HG03558 (cell line): ENCODE measurements at regions not wholly inside any gene's neighbourhood (a gene's known extent, or its start where the extent isn't known, plus 50 kb on each side); places are given as distances from the start of the nearest gene placed in this dataset.

Experiments used
- ATAC-seq: cut with Tn5 transposase; IDR thresholded peaks from one replicate; pipeline ENCODE4 v1.9.1; 2021; ENCODE audit warnings: moderate number of reproducible peaks; ENCODE audit not compliant: unreplicated experiment; ENCODE audit errors: extremely low read depth

GRCh38 chr3:30400926-30401325, 205.5 kb upstream of the TGFBR2 start:
- no peak for ATAC-seq

GRCh38 chr3:30401971-30402370, 204.4 kb upstream of the TGFBR2 start:
- no peak for ATAC-seq

- no peak for ATAC-seq
Observed at GRCh38 chr3:30407651-30408050, 198.8 kb upstream of the TGFBR2 start.

DNA sequence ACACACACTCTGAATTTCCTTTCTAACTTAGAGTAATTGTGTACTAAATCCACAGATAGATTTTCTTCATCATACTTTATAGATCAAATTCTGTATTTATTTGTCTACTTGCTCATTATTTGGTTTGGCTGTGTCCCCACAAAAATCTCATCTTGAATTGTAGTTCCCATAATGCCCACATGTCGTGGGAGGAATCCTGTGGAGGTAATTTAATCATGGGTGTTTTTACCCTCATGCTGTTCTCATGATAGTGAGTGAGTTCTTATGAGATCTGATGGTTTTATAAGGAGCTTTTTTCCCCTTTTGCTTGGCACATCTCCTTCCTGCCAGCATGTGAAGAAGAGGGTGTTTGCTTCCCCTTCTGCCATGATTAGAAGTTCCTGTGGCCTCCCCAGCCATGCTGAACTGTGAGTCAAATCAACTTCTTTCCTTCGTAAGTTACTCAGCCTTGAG, 198.3 kb upstream of the TGFBR2 start:
- ATAC-seq: no peak

DNA sequence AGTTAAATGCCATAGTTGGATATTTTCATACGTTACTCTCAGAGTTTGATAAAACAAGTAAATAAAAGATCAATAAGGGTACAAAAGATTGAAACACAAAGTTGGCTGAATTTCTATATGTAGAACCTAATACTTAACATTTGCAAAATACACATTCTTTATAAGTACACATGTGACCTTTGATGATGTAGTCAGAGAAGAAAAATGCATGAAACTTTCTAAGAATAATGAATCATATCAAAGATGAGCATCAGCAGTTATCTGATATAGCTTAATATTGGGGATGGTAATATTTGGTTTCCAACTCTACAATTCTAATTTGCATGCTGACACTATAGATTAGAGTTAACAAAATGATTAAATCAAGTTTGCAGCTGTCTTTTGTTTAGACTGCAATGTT, 188.0 kb upstream of the TGFBR2 start:
- ATAC-seq: no peak

- no peak for ATAC-seq
Observed at GRCh38 chr3:30421266-30421665, 185.1 kb upstream of the TGFBR2 start.

- ATAC-seq: no peak
Observed at GRCh38 chr3:30426293-30426993, 180.0 kb upstream of the TGFBR2 start.

DNA sequence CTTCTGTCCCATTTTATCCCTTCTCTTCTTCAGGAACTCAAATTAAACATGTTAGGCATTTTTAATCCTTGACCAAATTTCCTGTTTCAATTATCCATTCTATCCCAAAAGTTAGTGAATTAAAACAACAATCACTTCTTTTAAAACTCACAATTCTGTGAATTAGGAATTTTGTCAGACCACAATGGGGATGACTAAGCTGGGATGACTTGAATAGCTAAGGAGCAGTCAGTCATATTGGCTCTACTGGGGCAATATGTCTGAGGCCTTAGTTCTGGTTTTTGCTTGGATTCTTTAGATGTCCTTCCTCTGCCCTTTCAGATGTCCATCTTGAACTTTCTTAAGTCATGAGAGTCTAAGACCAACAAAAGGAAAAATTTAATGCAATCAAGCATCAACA, 178.2 kb upstream of the TGFBR2 start:
- no peak for ATAC-seq

DNA sequence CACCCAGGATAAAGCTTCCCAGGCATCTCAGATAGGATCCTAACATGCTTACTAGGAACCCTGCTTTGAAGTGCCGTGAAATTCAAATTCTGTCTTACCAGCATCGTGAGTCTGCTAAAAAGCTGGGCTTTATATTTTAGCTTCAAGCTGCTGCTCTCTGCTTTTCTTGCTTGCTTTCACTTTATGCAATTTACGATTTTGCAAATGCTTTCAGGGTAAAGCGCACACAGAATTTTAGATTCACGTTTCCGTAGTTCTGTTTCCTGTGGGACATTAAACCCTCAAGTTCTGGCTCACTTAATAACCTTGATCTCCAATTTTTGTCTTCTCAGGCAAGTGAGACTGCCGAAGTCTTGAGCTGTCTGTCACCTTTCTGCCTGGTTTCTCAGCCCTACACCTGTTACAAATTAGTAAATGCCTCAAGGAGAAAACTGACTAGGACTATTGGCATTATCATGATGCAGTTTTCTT, 170.5 kb upstream of the TGFBR2 start:
- ATAC-seq: no peak

DNA sequence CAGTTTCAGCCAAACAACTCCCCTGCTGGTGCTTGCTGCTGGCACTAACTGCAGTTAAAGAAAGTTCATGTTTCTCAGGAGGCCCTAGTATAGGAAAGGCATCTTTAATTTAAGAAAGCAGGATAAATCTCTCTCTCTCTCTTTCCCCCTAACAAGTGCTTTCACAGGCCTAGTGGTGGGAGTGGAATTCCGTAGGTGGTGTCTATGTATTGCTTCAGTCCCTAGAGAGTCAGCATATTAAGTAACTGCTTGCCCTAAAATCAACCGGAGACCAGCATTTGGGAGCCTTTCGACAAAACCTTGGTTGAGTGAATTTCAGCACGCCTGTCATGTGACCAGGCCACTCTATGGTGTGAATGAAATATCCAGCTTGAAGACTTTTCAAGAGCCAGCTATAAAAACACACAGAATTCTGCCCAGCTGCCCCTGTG, 169.2 kb upstream of the TGFBR2 start:
- ATAC-seq: no peak

DNA sequence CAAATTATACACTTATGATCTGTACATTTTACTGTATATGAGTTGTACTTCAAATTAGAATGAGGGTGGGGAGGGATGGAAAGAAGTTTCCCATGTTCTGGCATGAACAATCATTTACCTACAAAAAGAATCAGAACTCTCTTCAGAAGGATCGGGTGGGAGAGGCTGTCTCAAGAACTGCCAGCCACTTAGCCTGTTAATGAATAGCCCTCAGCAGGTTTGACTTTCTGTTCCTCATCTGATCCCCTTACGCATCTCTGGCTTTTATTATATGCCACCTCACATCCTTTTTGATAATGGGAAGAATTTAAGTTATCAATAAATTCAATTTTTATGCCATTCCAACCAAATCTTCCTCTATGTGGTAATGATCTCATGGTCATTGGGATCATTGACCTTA, 168.3 kb upstream of the TGFBR2 start:
- ATAC-seq: no peak

DNA sequence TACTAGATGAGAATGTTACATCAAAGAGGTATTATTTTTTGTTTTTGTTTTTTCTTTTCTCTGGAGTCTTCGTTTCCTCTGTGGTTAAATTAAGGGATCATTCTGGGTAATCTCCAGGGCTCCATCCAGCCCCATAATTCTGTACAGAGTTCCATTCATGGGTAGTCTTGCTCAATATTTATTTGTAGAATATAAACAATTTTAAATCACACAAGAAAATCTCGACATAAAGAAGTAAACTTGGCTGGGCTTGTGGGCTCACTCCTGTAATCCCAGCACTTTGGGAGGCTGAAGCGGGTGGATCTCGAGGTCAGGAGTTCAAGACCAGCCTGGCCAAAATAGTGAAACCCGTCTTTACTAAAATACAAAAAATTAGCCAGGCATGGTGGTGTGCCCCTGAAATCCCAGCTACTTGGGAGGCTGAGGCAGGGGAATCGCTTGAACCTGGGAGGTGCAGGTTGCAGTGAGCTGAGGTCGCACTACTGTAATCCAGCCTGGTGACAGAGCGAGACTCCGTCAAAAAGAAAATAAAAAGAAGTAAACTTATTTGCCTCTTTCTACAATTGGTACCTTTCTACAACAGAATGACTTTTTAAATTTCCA, 166.8 kb upstream of the TGFBR2 start:
- ATAC-seq: no peak

GRCh38 chr3:30440147-30440604, 166.2 kb upstream of the TGFBR2 start:
- ATAC-seq: no peak

DNA sequence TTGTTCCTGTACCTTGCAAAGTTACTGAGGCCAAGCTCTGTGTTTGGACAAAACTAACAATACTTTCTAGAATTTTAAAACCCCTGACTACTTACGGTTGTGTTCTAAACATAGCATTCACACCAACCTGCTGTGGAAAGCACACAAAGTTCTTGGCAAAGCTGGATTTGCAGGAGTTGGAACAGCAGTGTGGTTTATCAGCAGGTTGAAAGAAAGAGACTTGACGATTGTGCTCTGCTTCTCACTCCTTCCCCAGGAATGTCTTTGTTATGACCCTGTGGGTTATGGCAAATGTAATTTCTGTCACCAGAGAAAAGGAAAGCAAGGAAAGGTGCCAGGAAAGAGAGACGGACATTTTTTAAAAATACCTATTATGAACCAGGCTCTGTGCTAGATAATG, 165.5 kb upstream of the TGFBR2 start:
- ATAC-seq: no peak

DNA sequence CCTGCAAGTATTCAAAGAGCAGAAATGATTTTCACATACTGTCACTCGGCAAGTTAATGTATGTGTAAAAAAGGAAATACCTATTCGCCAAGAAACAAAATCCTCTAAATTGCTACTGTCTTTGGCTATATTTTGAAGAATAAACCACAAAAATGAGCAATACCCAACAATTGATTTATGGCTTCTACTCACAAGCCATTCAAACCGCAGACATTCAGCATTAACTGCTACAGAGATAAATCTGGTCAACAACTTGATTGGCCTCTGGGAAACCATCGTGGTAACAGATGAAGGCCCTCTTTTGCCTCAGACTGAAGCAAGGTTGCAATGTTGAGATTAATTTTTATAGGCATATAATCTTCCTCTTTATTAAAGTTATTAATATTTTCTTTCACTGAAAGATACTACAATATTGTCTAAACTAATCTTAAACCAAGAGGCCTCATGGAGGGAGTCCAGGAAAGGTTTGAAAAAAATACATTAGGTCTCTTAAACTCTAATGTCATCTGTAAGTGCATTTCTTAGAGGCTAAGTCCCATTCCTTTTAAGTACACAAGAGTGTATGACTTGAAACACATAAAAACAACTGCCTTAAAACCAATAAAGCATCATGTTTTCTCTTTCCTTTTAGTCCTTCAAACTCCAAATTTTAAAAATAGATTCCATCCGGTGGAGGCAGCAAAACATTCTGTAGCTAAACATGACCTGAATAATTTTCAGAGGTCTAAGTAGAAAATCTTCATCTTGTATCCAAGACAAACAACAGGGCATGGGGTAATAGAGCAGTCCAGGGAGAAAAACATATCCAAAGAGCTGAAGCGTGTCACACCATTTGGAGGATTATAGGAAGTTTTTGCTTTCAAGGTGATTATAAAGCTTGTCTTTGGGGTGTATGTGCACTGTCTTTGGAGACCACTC, 162.4 kb upstream of the TGFBR2 start:
- no peak for ATAC-seq

GRCh38 chr3:30448450-30449289, 157.7 kb upstream of the TGFBR2 start:
- no peak for ATAC-seq

DNA sequence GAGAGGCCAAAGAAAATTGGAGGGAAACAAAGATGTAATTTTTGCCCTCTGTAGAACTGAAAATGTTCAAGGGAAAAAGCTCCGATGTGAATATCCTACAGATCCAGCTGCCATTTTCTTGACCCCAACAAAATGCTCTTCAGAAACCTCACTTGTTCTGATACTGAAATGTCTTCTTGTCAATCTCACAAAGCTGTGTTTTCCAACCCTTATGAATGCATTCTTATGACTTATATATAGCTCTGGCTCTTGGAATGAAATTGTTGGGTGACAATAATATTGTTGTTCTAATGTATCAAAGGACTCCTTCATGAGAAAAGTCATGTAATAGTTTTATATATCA, 157.1 kb upstream of the TGFBR2 start:
- ATAC-seq: no peak

- ATAC-seq: no peak
Observed at GRCh38 chr3:30452446-30452845, 154.0 kb upstream of the TGFBR2 start.

DNA sequence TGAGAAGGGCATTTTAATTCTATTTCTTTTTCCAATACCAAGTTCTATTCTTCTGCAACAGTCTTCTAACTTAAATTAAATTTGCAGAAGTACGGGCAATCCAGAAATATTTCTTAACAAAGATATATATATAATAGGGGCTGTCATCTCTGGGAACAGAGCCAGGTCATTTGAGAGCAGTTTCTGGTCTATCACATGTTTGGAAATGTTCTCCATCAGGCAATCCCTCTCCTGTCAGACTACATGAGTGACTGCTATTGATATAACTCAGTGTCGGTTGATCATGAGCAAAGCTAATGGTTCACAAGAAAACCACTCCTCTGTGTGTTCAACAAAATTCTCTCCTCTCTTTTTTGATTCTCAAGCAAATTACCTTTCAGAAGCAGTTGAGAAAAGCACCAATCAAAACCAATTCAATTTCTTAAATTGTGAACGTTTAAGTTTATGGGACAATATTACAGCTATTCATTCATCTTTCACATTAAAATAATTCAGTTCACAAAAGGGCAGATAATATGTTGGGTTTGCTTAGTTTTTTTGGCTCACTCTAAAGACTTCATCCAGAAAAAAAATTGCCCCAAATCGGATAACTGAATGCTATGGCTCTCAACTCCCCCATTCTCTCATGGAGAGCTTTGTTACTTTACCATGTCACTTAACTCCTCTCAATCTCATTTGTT, 152.9 kb upstream of the TGFBR2 start:
- no peak for ATAC-seq

DNA sequence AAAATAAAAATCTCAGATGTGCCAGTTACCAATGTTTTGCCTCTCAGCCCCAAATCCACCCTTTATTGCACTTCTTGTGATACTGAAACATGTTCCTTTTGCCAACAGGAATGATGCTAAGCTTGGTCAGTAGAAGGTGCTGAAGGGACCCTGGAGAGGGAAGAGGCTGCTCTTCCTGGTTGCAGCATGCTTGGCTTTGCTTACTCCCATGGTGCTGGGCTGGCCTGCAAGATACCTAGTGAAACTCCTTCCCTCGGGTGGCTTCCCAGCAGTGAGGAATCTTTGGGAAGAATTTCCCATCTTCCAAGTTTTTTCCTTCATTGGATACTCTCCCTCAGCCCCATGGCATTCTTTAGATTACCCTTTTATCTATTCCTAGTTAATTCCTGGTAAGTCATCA, 151.8 kb upstream of the TGFBR2 start:
- ATAC-seq: no peak
